GM18517 (cell line): ENCODE measurements at regions not wholly inside any gene's neighbourhood (a gene's known extent, or its start where the extent isn't known, plus 50 kb on each side); places are given as distances from the start of the nearest gene placed in this dataset.
"Not testable (repeated sequence)": the region's sequence is repeated elsewhere in the genome, so short reads cannot be mapped to it uniquely, and the experiment has no call there.

Experiments used
- ATAC-seq: cut with Tn5 transposase; IDR thresholded peaks from one replicate; pipeline ENCODE4 v1.9.1; 2021; ENCODE audit warnings: mild to moderate bottlenecking, moderate library complexity; ENCODE audit not compliant: unreplicated experiment

DNA sequence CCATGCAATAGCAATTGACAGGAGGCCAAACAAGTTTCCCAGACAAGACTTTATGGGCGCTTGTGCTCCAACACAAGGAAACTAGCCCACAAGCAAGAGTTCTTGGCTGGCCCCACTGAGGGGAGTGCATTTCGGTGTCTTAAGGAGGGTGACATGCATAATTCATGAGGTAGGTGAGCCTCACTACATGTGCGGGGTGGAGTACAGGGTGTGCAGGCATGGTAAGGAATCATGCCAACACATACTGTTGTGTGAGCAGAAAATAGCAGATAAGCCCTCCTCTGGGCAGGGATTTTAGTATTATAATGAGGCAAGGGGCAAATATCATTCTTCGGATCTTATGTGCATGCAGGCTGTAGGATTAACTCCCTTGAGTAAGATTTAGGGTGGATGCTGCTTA is 78.7 kb upstream of the SLC1A4 start:
- no peak for ATAC-seq

GRCh38 chr2:64910972-64911433 is 78.2 kb upstream of the SLC1A4 start:
- no peak for ATAC-seq

DNA sequence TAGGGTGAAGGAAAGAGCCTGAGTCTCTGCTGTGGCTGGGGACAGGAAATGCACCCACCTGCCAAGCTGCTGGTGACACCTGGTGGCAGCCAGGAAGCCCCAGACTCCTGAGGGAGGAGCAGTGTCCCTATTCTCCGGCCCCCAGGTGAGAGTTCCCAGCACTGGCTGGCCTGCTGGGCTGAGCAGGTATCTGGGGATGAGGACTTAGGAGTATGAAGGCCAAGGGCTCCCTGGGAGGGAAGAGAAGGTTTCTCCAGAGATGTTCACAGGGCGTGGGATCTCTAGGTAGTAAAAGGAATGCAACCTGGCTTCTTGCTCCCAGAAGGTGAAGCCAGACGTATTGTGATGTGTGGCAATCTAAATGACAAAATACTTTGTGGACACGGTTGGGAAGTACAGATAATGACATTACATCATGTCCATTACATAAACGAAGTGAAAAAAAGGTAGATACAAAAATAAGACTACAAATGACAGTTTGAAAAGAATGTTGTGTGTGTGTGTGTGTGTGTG is 75.8 kb upstream of the SLC1A4 start:
- no peak for ATAC-seq

DNA sequence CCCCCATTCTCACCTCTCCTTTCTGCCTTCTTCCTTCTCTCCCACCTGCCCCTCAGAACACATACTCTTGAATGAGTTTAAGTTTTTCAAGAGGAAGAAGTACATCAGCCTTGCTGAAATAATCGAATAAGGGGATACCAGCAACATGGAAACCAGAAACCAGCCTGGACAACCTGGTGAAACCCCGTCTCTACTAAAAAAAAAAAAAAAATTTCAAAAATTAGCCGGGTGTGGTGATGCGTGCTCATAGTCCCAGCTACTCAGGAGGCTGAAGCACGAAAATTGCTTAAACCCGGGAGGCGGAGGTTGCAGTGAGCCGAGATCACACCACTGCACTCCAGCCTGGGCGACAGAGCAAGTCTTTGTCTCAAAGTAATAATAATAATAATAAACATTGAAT is 75.0 kb upstream of the SLC1A4 start:
- ATAC-seq = no peak

- peak; percentile 70 for ATAC-seq
Measured at GRCh38 chr2:64914735-64915509, 74.3 kb upstream of the SLC1A4 start.

GRCh38 chr2:64915510-64915900 is 73.7 kb upstream of the SLC1A4 start:
- ATAC-seq = peak; percentile 11

DNA sequence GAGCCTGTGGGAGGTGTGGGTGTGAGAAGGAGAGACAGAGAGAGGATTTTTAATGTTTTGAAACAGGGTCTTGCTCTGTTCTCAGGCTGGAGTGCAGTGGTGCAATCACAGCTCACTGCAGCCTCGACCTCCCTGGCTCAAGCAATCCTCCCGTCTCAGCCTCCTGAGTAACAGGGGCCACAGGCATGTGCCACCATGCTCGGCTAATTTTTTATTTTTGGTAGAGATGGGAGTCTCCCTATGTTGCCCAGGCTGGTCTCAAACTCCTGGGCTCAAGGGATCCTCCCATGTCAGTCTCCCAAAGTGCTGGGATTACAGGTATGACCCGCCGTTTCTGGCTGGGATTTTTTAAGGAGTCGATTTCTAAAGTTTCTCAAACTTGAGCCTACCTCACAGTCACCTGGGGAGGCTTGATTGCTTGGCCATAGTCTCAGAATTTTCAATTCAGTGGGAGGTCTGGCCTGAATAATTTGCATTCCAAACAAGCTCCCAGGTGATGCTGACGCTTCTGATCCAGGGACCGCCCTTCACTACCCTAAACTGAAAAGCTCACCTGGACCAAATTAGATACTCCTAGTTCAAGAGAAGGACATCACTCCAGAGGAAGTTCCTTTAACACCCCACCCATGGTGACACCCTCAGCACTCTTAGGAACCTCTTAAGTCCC is 70.8 kb upstream of the SLC1A4 start:
- ATAC-seq = no peak

DNA sequence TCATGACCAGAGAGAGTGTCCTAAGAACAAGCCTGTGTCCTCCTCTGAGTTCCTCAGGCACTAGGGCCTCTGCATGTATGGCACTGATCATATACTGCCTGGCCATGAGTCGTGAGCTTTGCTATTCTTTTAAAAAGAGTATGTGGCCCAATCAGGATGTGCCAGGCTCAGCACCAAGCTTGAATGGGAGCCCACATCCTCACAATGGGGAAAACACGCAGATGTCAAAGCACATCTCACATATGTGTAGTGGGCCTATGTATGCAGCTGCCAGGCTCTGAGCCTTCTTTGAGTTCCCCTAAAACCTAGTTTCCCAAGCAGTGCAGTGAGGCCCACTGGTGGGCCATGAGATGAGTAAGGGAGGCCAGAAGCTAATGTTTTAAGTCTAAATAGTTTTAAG is 69.9 kb upstream of the SLC1A4 start:
- no peak for ATAC-seq

GRCh38 chr2:64922482-64923384 is 66.5 kb upstream of the SLC1A4 start:
- no peak for ATAC-seq

DNA sequence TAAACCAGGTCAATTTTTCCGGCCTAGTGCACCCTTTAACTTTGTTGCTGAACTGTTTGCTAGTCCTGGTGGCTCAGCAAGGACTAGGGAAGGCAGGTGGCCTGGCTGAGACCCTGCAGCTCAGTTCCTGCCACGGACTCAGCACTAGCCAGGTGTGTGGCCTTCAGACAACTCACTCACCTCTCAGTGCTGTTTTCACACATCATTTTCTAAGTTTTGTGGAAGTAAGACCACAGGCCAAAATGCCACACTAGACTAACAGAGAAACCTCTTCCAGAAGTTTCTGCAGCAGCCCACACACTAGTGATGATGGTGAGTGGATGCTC is 65.9 kb upstream of the SLC1A4 start:
- no peak for ATAC-seq

- ATAC-seq = no peak
Measured at GRCh38 chr2:64924170-64924934, 64.8 kb upstream of the SLC1A4 start.

DNA sequence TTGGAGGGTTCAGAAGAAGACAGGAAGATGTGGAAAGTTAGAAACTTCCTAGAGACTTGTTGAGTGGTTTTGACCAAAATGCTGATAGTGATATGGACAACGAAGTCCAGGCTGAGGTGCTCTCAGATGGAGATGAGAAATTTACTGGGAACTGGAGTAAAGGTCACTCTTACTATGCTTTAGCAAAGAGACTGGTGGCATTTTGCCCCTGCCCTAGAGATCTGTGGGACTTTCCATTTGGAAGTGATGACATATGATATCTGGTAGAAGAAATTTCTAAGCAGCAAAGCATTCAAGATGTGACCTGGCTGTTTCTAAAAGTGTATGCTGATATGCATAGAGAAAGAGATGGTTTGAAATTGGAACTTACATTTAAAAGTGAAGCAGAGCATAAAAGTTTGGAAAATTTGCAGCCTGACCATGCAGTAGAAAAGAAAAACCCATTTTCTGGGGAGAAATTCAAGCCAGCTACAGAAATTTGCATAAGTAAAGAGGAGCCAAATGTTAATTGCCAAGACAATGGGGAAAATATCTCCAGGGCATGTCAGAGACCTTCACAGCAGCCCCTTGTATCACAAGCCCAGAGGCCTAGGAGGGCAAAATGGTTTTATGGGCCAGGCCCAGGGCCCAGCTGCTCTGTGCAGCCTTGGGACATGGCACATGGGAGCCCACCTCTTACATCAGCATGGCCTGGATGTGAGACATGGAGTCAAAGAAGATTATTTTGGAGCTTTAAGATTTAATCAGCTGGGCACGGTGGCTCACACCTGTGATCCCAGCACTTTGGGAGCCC is 63.1 kb upstream of the SLC1A4 start:
- ATAC-seq = not testable (repeated sequence)

DNA sequence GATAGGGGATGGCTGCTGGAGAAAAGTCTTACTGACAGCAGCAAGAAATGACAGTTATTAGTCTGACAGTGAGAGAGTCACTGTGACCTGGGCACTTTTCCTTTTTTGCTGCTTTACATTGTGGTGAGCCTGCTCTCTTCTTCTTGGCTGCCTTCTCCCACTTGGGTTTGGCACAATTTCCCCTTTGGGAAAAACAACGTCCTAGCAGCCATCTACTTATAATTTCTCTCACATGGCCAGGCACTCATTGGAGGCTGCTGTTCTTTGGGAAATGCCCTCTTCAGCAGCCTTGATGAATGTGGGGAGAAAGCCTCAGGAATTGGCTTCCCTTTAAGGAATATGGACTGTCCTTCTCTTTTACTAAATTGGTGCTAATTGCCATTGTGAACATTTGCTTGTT is 60.4 kb upstream of the SLC1A4 start:
- no peak for ATAC-seq

GRCh38 chr2:64929333-64929732 is 59.9 kb upstream of the SLC1A4 start:
- no peak for ATAC-seq

- no peak for ATAC-seq
Measured at GRCh38 chr2:64930258-64930671, 58.9 kb upstream of the SLC1A4 start.

DNA sequence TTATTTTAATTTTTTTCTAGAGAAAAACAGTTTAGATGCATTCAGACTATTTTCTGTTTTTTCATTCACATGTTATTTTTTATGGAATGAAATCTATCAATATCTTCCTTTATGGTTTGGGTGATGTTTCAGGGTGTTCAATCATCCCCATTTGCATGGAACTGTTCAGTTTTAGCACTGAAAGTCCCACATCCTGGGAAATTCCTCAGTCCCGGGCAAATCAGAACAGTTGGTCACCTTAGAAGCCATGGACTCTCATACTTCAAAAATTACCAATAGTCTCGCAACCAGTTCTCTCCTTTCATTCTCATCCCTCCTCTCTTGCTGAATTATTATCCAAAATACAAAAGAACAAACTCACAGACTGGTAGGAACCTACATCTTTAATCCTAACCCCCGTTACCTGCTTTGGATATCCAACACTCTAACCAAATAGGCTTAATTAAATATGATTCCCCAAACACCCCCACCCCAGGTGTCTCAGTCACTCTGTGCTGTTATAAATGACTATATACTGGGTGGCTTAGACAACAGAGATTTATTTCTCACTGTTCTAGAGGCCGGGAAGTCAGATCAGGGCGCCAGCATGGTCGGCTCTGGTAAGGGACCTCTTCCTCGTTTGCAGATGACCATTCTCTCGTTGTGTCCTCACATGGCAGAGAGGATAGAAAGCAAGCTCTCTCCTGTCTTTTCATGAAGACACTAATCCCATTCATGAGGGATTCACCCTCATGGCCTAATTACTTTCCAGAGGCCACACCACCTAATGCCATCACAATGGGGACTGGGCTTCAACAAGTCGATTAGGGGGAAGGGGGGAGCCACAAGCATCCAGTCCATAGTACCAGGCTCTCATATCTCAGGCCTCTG is 57.7 kb upstream of the SLC1A4 start:
- no peak for ATAC-seq

DNA sequence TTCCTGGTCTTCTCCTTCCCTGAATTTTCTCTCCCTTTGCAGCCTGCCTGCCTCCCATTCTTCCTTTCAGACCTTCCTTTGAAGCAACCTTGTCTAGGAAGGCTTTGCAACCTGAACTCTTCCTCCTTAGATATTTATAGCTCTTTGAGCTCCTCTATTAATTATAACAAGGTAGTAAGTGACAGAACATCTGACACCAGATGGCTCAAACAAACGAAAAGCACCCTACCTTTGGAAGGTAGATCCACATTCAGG is 57.2 kb upstream of the SLC1A4 start:
- no peak for ATAC-seq

- peak; percentile 83 for ATAC-seq
Measured at GRCh38 chr2:64932371-64933216, 56.6 kb upstream of the SLC1A4 start.
